HCT116 (cell line): ENCODE measurements at regions not wholly inside any gene's neighbourhood (a gene's known extent, or its start where the extent isn't known, plus 50 kb on each side); places are given as distances from the start of the nearest gene placed in this dataset.

Experiments
- ATAC-seq: fragments of 200-7000 bp; cut with Tn5 transposase; 2 replicates; pipeline ENCODE4 v1.9.1; 2020; ENCODE audit warnings: mild to moderate bottlenecking, moderate library complexity
- BruUV-seq: library from RNA; stranded (reverse); fragments of 400-500 nt; replicated peaks from 2 replicates; lab custom pipeline; 2021; lab: Mats Ljungman, UMichigan
- CTCF ChIA-PET: fragments of 300-600 bp; sonication (Branson Sonifier 250); formaldehyde crosslinking; loops from one replicate; lab custom pipeline; 2021; ENCODE audit warnings: antibody characterized with exemption; lab: Charles Lee
- POLR2A ChIA-PET: fragments of 300-600, 350-600 bp; sonication (Branson Sonifier 250); formaldehyde crosslinking; loops from one replicate; lab custom pipeline; 2021; ENCODE audit warnings: antibody characterized with exemption; lab: Charles Lee
- RAD21 ChIA-PET, 2 experiments: fragments of 300-600 bp; sonication (Branson Sonifier 250); formaldehyde crosslinking; loops; one replicate each; lab custom pipeline; 2023; ENCODE audit warnings: low total read pairs in 2 of 2; ENCODE audit not compliant: uncharacterized antibody in 2 of 2, unreplicated experiment in 2 of 2, low non-redundant PET in 1 of 2; lab: Charles Lee
- DNase-seq: peaks from one replicate; pipeline ENCODE4 v3.0.0-alpha.2; 2010; ENCODE audit warnings: low read depth, low spot score
- H2AFZ ChIP-seq: fragments of 200-600 bp; shearing (Covaris generic), sonication (generic); 2 replicates; pipeline ENCODE4 v1.6.1; 2017; ENCODE audit warnings: low read depth, mixed run types, mixed read lengths, antibody characterized with exemption, low read length; ENCODE audit not compliant: poor library complexity, severe bottlenecking
- H3K27ac ChIP-seq: 2 replicates; pipeline ENCODE4 v1.5.1; 2012; ENCODE audit warnings: low read depth, low read length
- H3K27me3 ChIP-seq: fragments of 200-600 bp; sonication (generic); 2 replicates; pipeline ENCODE4 v1.6.1; 2016; ENCODE audit warnings: mixed run types, low read length, mixed read lengths; ENCODE audit not compliant: insufficient read depth
- H3K36me3 ChIP-seq, 2 experiments: fragments of 200-500 bp in 1 of 2; fragments of 200-600 bp in 1 of 2; sonication (Bioruptor generic) in 1 of 2; sonication (generic) in 1 of 2; 2 replicates each; pipeline versions ENCODE4 v1.5.1 to v1.6.1; 2014 to 2016; ENCODE audit warnings: low read length in 2 of 2, inconsistent platforms in 1 of 2, mixed read lengths in 1 of 2, mixed run types in 1 of 2; ENCODE audit not compliant: insufficient read depth in 2 of 2, control insufficient read depth in 1 of 2
- H3K4me1 ChIP-seq, 2 experiments: fragments of 200-600 bp in 1 of 2; sonication (generic) in 1 of 2; 2 replicates each; pipeline versions ENCODE4 v1.5.1 to v1.6.1; 2012 to 2017; ENCODE audit warnings: low read length in 2 of 2, inconsistent platforms in 1 of 2, mild to moderate bottlenecking in 1 of 2, mixed read lengths in 1 of 2, mixed run types in 1 of 2, moderate library complexity in 1 of 2; ENCODE audit not compliant: insufficient read depth in 2 of 2, control insufficient read depth in 1 of 2
- H3K4me2 ChIP-seq: fragments of 200-600 bp; sonication (generic); 2 replicates; pipeline ENCODE4 v1.6.1; 2017; ENCODE audit warnings: mixed run types, low read length, mixed read lengths
- H3K4me3 ChIP-seq, 2 experiments: fragments of 200-600 bp in 1 of 2; sonication (generic) in 1 of 2; replicated peaks in 1 of 2; 2 replicates each; pipeline ENCODE4 v1.5.1; 2011 to 2016; ENCODE audit warnings: low read length in 2 of 2, control low read depth in 1 of 2, low read depth in 1 of 2, mild to moderate bottlenecking in 1 of 2, mixed read lengths in 1 of 2, mixed run types in 1 of 2
- H3K79me2 ChIP-seq: fragments of 200-600 bp; sonication (generic); 2 replicates; pipeline ENCODE4 v1.6.1; 2017; ENCODE audit warnings: mild to moderate bottlenecking, mixed run types, low read length, moderate library complexity, mixed read lengths; ENCODE audit not compliant: insufficient read depth
- H3K9ac ChIP-seq: fragments of 200-600 bp; sonication (generic); 2 replicates; pipeline ENCODE4 v1.6.1; 2016; ENCODE audit warnings: low read length, mixed read lengths
- H3K9me2 ChIP-seq: fragments of 200-600 bp; sonication (generic), shearing (Covaris generic); 2 replicates; pipeline ENCODE4 v1.6.1; 2017; ENCODE audit warnings: mixed run types, mild to moderate bottlenecking, moderate library complexity; ENCODE audit not compliant: insufficient read depth
- H3K9me3 ChIP-seq, 2 experiments: fragments of 200-500 bp in 1 of 2; fragments of 200-600 bp in 1 of 2; sonication (Bioruptor generic) in 1 of 2; sonication (generic) in 1 of 2; 2 replicates each; pipeline ENCODE4 v1.6.1; 2014 to 2017; ENCODE audit warnings: low read length in 2 of 2, mixed read lengths in 2 of 2, inconsistent platforms in 1 of 2, low read depth in 1 of 2, mild to moderate bottlenecking in 1 of 2, mixed run types in 1 of 2, moderate library complexity in 1 of 2; ENCODE audit not compliant: control insufficient read depth in 1 of 2, insufficient read depth in 1 of 2
- H4K20me1 ChIP-seq: fragments of 200-600 bp; sonication (generic), shearing (Covaris generic); 2 replicates; pipeline ENCODE4 v1.6.1; 2017; ENCODE audit warnings: mixed run types, mild to moderate bottlenecking, moderate library complexity; ENCODE audit not compliant: insufficient read depth
- ELF1 ChIP-seq: IDR thresholded peaks from 2 replicates; pipeline ENCODE4 v1.6.1; 2012; ENCODE audit warnings: low read depth, borderline replicate concordance
- POLR2A ChIP-seq: IDR thresholded peaks from 2 replicates; pipeline ENCODE4 v1.7.0; 2011; ENCODE audit warnings: borderline replicate concordance; ENCODE audit not compliant: insufficient read depth, insufficient read length; ENCODE audit errors: extremely low read depth
- SRF ChIP-seq: IDR thresholded peaks from 2 replicates; pipeline ENCODE4 v1.6.1; 2012; ENCODE audit warnings: low read depth
- TCF7L2 ChIP-seq: IDR thresholded peaks from 2 replicates; pipeline ENCODE4 v1.7.0; 2011; ENCODE audit warnings: borderline replicate concordance, inconsistent platforms; ENCODE audit not compliant: insufficient read depth, insufficient read length; ENCODE audit errors: extremely low read depth
- YY1 ChIP-seq: IDR thresholded peaks from 2 replicates; pipeline ENCODE4 v1.6.1; 2011; ENCODE audit warnings: low read length, low read depth, moderate library complexity, mild to moderate bottlenecking; ENCODE audit not compliant: insufficient replicate concordance; ENCODE audit errors: extremely low read depth
- intact Hi-C: fragments of 100-400 bp; cut with micrococcal nuclease; formaldehyde crosslinking; loops from 2 replicates; pipeline ENCODE4 v1.10.0; 2022

- ChIA-PET POLR2A (no interaction called here), RAD21 (no interaction called here), CTCF (no interaction called here)
- Histone ChIP-seq H3K27me3 (no peaks in the 10 kb centered on the region), H4K20me1 (no peaks in the 10 kb centered on the region), H2AFZ (no peak overlapping the region), H3K79me2 (no peaks in the 10 kb centered on the region), H3K36me3 (no peaks in the 10 kb centered on the region), H3K4me2 (no peak overlapping the region), H3K4me3 (no peak overlapping the region), H3K27ac (no peak overlapping the region), H3K4me1 (no peaks in the 10 kb centered on the region), H3K9me3 (no peaks in the 10 kb centered on the region), H3K9ac (no peak overlapping the region), H3K9me2 (no peaks in the 10 kb centered on the region)
- ATAC-seq (no peak), DNase-seq (no peak)
- intact Hi-C loops, result no loop called here
- no TSS peak for BruUV-seq
- TF ChIP-seq TCF7L2, result no peak
- TF ChIP-seq ELF1, result no peak
- TF ChIP-seq SRF, result no peak
- TF ChIP-seq, all 23 proteins: peak for 0
Observed at GRCh38 chr3:69445024-69445423, 59.1 kb upstream of the FRMD4B start.

DNA sequence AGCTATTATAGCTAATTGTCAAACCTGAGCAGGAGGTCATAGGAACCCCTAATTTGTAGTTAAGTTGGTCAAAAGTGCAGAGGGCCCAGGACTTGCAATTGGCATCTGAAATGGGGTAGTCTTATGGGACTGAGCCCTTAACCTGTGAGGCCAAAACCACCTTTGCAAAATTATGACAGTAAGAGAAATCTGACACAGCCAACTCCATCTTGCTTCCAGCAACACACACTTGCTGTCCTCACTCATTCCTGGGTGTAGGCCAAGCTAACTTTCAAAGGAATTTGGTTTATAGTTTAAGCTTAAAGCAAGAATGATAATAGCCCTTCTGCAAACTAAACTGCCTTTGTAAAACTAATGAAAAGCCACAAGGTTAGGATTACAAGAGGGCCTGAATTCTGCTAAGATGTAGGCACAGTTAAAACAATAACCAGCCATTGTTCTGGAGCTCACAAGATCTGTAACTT is 57.6 kb upstream of the FRMD4B start:
- CTCF ChIA-PET, result no interaction called here
- Histone ChIP-seq H2AFZ (no peak overlapping the region), H3K4me3 (no peak overlapping the region), H3K9me3 (no peaks in the 10 kb centered on the region), H3K9ac (no peak overlapping the region), H3K4me1 (no peaks in the 10 kb centered on the region), H4K20me1 (no peaks in the 10 kb centered on the region), H3K79me2 (no peaks in the 10 kb centered on the region), H3K27me3 (no peaks in the 10 kb centered on the region), H3K9me2 (no peaks in the 10 kb centered on the region), H3K27ac (no peak overlapping the region), H3K4me2 (no peak overlapping the region), H3K36me3 (no peaks in the 10 kb centered on the region)
- no peak for TF ChIP-seq YY1
- TF ChIP-seq POLR2A, result no peak
- TF ChIP-seq TCF7L2, result no peak
- RAD21 ChIA-PET, result no interaction called here
- POLR2A ChIA-PET, result no interaction called here
- DNase-seq (no peak), ATAC-seq (no peak)
- no TSS peak for BruUV-seq
- intact Hi-C loops, result no loop called here
